ENCODE measurements at regions not wholly inside any gene's neighbourhood (a gene's known extent, or its start where the extent isn't known, plus 50 kb on each side); places are given as distances from the start of the nearest gene placed in this dataset.

GRCh38 chr1:222375701-222376100, 172.2 kb downstream of the HHIPL2 start:
- no peak for TF ChIP-seq CTCF (conservative IDR thresholded peaks at IDR 0.05)
- no peaks in the 10 kb centered on the region for H3K36me3 Mint-ChIP-seq
- peaks cover 26% of the 10 kb centered on the region for H3K27me3 Mint-ChIP-seq
- H3K4me1 Mint-ChIP-seq (ENCODE audit: unreplicated experiment), result peaks cover 11% of the 10 kb centered on the region
- no peak for DNase-seq (ENCODE audit: extremely low spot score, unreplicated experiment)
- H3K27ac Mint-ChIP-seq, result no peak overlapping the region
- H3K4me3 Mint-ChIP-seq, result no peak overlapping the region
- H3K9me3 Mint-ChIP-seq, result peaks cover 9% of the 10 kb centered on the region

GRCh38 chr1:222373831-222374602, 173.9 kb downstream of the HHIPL2 start:
- Mint-ChIP-seq H3K36me3 (no peaks in the 10 kb centered on the region), H3K4me1 (ENCODE audit: unreplicated experiment) (peaks cover 11% of the 10 kb centered on the region), H3K9me3 (no peaks in the 10 kb centered on the region), H3K4me3 (no peak overlapping the region), H3K27ac (no peak overlapping the region), H3K27me3 (peaks cover 26% of the 10 kb centered on the region)
- DNase-seq (ENCODE audit: extremely low spot score, unreplicated experiment), result no peak
- TF ChIP-seq CTCF (conservative IDR thresholded peaks at IDR 0.05), result no peak

- no peaks in the 10 kb centered on the region for H3K36me3 Mint-ChIP-seq
- no peaks in the 10 kb centered on the region for H3K9me3 Mint-ChIP-seq
- peaks cover 11% of the 10 kb centered on the region for H3K4me1 Mint-ChIP-seq (ENCODE audit: unreplicated experiment)
- peaks cover 26% of the 10 kb centered on the region for H3K27me3 Mint-ChIP-seq
- no peak overlapping the region for H3K27ac Mint-ChIP-seq
- no peak for DNase-seq (ENCODE audit: extremely low spot score, unreplicated experiment)
- no peak overlapping the region for H3K4me3 Mint-ChIP-seq
- no peak for TF ChIP-seq CTCF (conservative IDR thresholded peaks at IDR 0.05)
Observed at GRCh38 chr1:222373216-222373615, 174.7 kb downstream of the HHIPL2 start.

GRCh38 chr1:222372221-222372620, 175.7 kb downstream of the HHIPL2 start:
- no peak for TF ChIP-seq CTCF (conservative IDR thresholded peaks at IDR 0.05)
- Mint-ChIP-seq H3K27me3 (peaks cover 26% of the 10 kb centered on the region), H3K27ac (no peak overlapping the region)

GRCh38 chr1:222370913-222371675, 176.8 kb downstream of the HHIPL2 start:
- TF ChIP-seq CTCF (conservative IDR thresholded peaks at IDR 0.05), result no peak
- peaks cover 21% of the 10 kb centered on the region for H3K27me3 Mint-ChIP-seq
- H3K4me1 Mint-ChIP-seq (ENCODE audit: unreplicated experiment), result peaks cover 11% of the 10 kb centered on the region
- no peaks in the 10 kb centered on the region for H3K36me3 Mint-ChIP-seq
- no peak overlapping the region for H3K27ac Mint-ChIP-seq
- H3K9me3 Mint-ChIP-seq, result no peaks in the 10 kb centered on the region
- H3K4me3 Mint-ChIP-seq, result no peak overlapping the region
- DNase-seq (ENCODE audit: extremely low spot score, unreplicated experiment), result no peak

More at GRCh38 chr1:222372221-222372620, 175.7 kb downstream of the HHIPL2 start:
- no peaks in the 10 kb centered on the region for H3K36me3 Mint-ChIP-seq
- no peaks in the 10 kb centered on the region for H3K9me3 Mint-ChIP-seq
- peaks cover 11% of the 10 kb centered on the region for H3K4me1 Mint-ChIP-seq (ENCODE audit: unreplicated experiment)
- no peak for DNase-seq (ENCODE audit: extremely low spot score, unreplicated experiment)
- H3K4me3 Mint-ChIP-seq, result no peak overlapping the region
